ENCODE measurements at regions not wholly inside any gene's neighbourhood (a gene's known extent, or its start where the extent isn't known, plus 50 kb on each side); places are given as distances from the start of the nearest gene placed in this dataset.

DNA sequence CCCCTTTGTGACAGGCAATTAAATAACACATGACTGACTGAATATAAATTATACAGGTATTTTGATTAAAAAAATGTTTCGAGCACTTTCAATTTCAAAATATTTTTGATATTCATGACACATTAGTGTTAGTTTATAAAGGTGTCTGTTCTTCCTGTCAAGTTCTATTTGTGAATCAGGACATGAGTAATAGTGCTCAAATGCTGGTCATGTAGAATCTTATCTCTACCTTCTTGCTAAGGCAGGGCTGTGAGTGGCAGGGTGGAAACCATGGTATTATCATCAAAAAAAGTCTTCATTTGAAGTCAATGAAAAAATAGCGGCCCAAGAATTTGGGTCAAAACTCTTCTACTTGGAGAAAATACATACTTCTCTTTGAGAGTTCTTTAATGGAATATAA, 250.2 kb downstream of the DACT1 start:
- TF ChIP-seq, protein P1, sequence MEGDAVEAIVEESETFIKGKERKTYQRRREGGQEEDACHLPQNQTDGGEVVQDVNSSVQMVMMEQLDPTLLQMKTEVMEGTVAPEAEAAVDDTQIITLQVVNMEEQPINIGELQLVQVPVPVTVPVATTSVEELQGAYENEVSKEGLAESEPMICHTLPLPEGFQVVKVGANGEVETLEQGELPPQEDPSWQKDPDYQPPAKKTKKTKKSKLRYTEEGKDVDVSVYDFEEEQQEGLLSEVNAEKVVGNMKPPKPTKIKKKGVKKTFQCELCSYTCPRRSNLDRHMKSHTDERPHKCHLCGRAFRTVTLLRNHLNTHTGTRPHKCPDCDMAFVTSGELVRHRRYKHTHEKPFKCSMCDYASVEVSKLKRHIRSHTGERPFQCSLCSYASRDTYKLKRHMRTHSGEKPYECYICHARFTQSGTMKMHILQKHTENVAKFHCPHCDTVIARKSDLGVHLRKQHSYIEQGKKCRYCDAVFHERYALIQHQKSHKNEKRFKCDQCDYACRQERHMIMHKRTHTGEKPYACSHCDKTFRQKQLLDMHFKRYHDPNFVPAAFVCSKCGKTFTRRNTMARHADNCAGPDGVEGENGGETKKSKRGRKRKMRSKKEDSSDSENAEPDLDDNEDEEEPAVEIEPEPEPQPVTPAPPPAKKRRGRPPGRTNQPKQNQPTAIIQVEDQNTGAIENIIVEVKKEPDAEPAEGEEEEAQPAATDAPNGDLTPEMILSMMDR (IDR thresholded peaks at IDR 0.05), result no peak
- TF ChIP-seq EP300 (IDR thresholded peaks at IDR 0.05), result no peak
- TF ChIP-seq POLR2A (IDR thresholded peaks at IDR 0.05), result no peak
